ENCODE measurements at regions not wholly inside any gene's neighbourhood (a gene's known extent, or its start where the extent isn't known, plus 50 kb on each side); places are given as distances from the start of the nearest gene placed in this dataset.

- no peaks in the 10 kb centered on the region for H3K27me3 ChIP-seq
- H3K27ac ChIP-seq, result no peak overlapping the region
- no peak for DNase-seq
- no peaks in the 10 kb centered on the region for H3K9me3 ChIP-seq
- no peak for TF ChIP-seq CTCF (IDR thresholded peaks at IDR 0.05)
- H3K4me3 ChIP-seq, result no peak overlapping the region
- no peaks in the 10 kb centered on the region for H3K4me1 ChIP-seq
- intact Hi-C loops (cut with DNase I), result no loop called here
- H3K9ac ChIP-seq (ENCODE audit: low read depth in 2 of 2, low read length in 2 of 2), result no peak overlapping the region
- H3K36me3 ChIP-seq, result no peaks in the 10 kb centered on the region
Observed at GRCh38 chr3:30986551-30986950, 92.1 kb upstream of the GADL1 start.

- no peak for TF ChIP-seq CTCF (IDR thresholded peaks at IDR 0.05)
- H3K9me3 ChIP-seq, result no peaks in the 10 kb centered on the region
- H3K4me3 ChIP-seq, result no peak overlapping the region
- H3K27ac ChIP-seq, result no peak overlapping the region
- DNase-seq, result no peak
- no peaks in the 10 kb centered on the region for H3K27me3 ChIP-seq
- H3K36me3 ChIP-seq, result no peaks in the 10 kb centered on the region
- no peaks in the 10 kb centered on the region for H3K4me1 ChIP-seq
- intact Hi-C loops (cut with DNase I), result no loop called here
- no peak overlapping the region for H3K9ac ChIP-seq (ENCODE audit: low read depth in 2 of 2, low read length in 2 of 2)
Observed at GRCh38 chr3:30988769-30989168, 94.3 kb upstream of the GADL1 start.

DNA sequence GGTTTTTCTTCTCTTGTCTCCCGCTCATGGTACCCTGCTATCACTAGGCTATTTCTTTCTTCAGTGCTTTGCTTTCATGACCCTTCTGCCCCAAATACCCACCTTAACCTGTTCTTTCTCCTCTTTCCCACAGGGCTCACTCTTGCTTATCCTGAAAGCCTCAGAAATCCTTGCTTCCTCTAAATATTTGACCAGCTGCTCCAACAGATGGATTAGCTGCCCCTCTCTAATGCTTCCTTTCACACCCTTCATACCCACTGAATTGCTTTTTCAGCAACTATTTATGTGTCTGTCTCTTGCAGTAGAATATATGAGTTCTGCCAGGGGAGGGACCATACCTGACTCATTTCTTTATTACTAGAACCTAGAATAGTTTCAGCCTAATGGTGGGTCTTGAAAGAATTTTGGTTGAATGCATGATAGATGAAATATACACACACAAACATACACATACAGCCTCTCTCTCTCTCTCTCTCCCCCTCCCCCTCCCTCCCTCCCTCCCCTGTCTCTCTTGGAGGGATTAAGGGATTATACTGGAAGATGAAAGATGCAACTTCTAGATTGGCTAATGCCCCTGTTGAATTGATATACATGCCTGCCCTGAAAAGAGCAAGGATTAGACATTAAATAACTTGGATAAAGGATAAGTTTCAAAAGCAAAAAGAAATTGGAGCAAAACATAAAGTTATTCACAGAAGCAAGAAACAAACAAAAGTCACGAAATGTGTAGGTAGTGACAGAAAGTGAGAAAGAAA is 95.0 kb upstream of the GADL1 start:
- Histone ChIP-seq H3K4me3 (no peak overlapping the region), H3K9me3 (no peaks in the 10 kb centered on the region), H3K27ac (no peak overlapping the region), H3K9ac (ENCODE audit: low read depth in 2 of 2, low read length in 2 of 2) (no peak overlapping the region), H3K36me3 (no peaks in the 10 kb centered on the region), H3K4me1 (no peaks in the 10 kb centered on the region), H3K27me3 (no peaks in the 10 kb centered on the region)
- no peak for DNase-seq
- intact Hi-C loops (cut with DNase I), result no loop called here
- TF ChIP-seq CTCF (IDR thresholded peaks at IDR 0.05), result no peak

GRCh38 chr3:30996467-30996866 is 102.0 kb upstream of the GADL1 start:
- H3K9me3 ChIP-seq, result no peaks in the 10 kb centered on the region
- TF ChIP-seq CTCF (IDR thresholded peaks at IDR 0.05), result no peak
- no peaks in the 10 kb centered on the region for H3K36me3 ChIP-seq
- no peak overlapping the region for H3K9ac ChIP-seq (ENCODE audit: low read depth in 2 of 2, low read length in 2 of 2)
- H3K27ac ChIP-seq, result no peak overlapping the region
- no peaks in the 10 kb centered on the region for H3K4me1 ChIP-seq
- DNase-seq, result no peak
- no peaks in the 10 kb centered on the region for H3K27me3 ChIP-seq
- no peak overlapping the region for H3K4me3 ChIP-seq
- intact Hi-C loops (cut with DNase I), result no loop called here

GRCh38 chr3:31002730-31003129 is 108.3 kb upstream of the GADL1 start:
- Histone ChIP-seq H3K9me3 (no peaks in the 10 kb centered on the region), H3K4me1 (no peaks in the 10 kb centered on the region), H3K4me3 (no peak overlapping the region), H3K27ac (no peak overlapping the region), H3K27me3 (no peaks in the 10 kb centered on the region), H3K36me3 (no peaks in the 10 kb centered on the region), H3K9ac (ENCODE audit: low read depth in 2 of 2, low read length in 2 of 2) (no peak overlapping the region)
- DNase-seq, result no peak
- intact Hi-C loops (cut with DNase I), result no loop called here
- TF ChIP-seq CTCF (IDR thresholded peaks at IDR 0.05), result no peak
